Caco-2 (cell line): ENCODE measurements at regions not wholly inside any gene's neighbourhood (a gene's known extent, or its start where the extent isn't known, plus 50 kb on each side); places are given as distances from the start of the nearest gene placed in this dataset.

Experiments used
- BruUV-seq: library from RNA; stranded (reverse); fragments of 400-500 nt; replicated peaks from 2 replicates; lab custom pipeline; 2021; lab: Mats Ljungman, UMichigan
- CTCF ChIA-PET: fragments of 300-600 bp; sonication (Branson Sonifier 250); formaldehyde crosslinking; loops from one replicate; lab custom pipeline; 2022; ENCODE audit warnings: antibody characterized with exemption; lab: Charles Lee
- POLR2A ChIA-PET: fragments of 300-600 bp; sonication (Branson Sonifier 250); formaldehyde crosslinking; loops from one replicate; lab custom pipeline; 2022; ENCODE audit warnings: antibody characterized with exemption; lab: Charles Lee
- DNase-seq, 2 experiments: peaks; one replicate each; pipeline versions ENCODE4 v3.0.0 to v3.0.0-alpha.2; 2020 to 2022
- H3K27me3 ChIP-seq: replicated peaks from 2 replicates; pipeline ENCODE4 v1.6.0; 2011; ENCODE audit warnings: low read length; ENCODE audit not compliant: control insufficient read depth, insufficient read depth
- H3K36me3 ChIP-seq: 2 replicates; pipeline ENCODE4 v1.5.1; 2011; ENCODE audit warnings: low read length; ENCODE audit not compliant: control insufficient read depth, insufficient read depth
- H3K4me1 ChIP-seq: fragments of 250-450 bp; sonication (Bioruptor Pico); 2 replicates; pipeline ENCODE4 v1.5.1; 2020; ENCODE audit warnings: mild to moderate bottlenecking
- H3K4me3 ChIP-seq: 2 replicates; pipeline ENCODE4 v1.5.1; 2011; ENCODE audit warnings: low read depth, mild to moderate bottlenecking, control low read depth, low read length
- H3K9me3 ChIP-seq: fragments of 250-450 bp; sonication (Bioruptor Pico); 2 replicates; pipeline ENCODE4 v1.5.1; 2020; ENCODE audit warnings: mild to moderate bottlenecking, moderate library complexity
- H3K27ac Mint-ChIP-seq: one replicate; pipeline ENCODE4 v1.8.0; 2022; ENCODE audit warnings: mixed read lengths; ENCODE audit not compliant: unreplicated experiment
- H3K27me3 Mint-ChIP-seq: one replicate; pipeline ENCODE4 v1.8.0; 2022; ENCODE audit warnings: mixed read lengths; ENCODE audit not compliant: insufficient read depth, unreplicated experiment
- H3K36me3 Mint-ChIP-seq: one replicate; pipeline ENCODE4 v1.8.0; 2022; ENCODE audit warnings: mild to moderate bottlenecking, mixed read lengths; ENCODE audit not compliant: insufficient read depth, unreplicated experiment
- H3K4me1 Mint-ChIP-seq: one replicate; pipeline ENCODE4 v1.8.0; 2022; ENCODE audit warnings: low read depth, mixed read lengths; ENCODE audit not compliant: unreplicated experiment
- H3K4me3 Mint-ChIP-seq: one replicate; pipeline ENCODE4 v1.8.0; 2022; ENCODE audit warnings: mild to moderate bottlenecking, moderate library complexity, mixed read lengths; ENCODE audit not compliant: unreplicated experiment
- H3K9me3 Mint-ChIP-seq: one replicate; pipeline ENCODE4 v1.8.0; 2022; ENCODE audit warnings: mixed read lengths; ENCODE audit not compliant: unreplicated experiment
- intact Hi-C: fragments of 100-400 bp; cut with micrococcal nuclease; formaldehyde crosslinking; loops from one replicate; pipeline ENCODE4 v1.10.0; 2022; ENCODE audit not compliant: unreplicated experiment
- TF ChIP-seq, protein P1 (sequence below), 2 experiments: fragments of 200-600 bp in 1 of 2; IDR thresholded peaks; 1 replicate in 1 of 2; 2 replicates in 1 of 2; pipeline versions ENCODE4 v1.5.1 to v1.8.0; 2011 to 2022; ENCODE audit warnings: antibody characterized with exemption in 1 of 2, control low read depth in 1 of 2, inconsistent platforms in 1 of 2, low read depth in 1 of 2, low read length in 1 of 2, mild to moderate bottlenecking in 1 of 2, moderate library complexity in 1 of 2; ENCODE audit not compliant: insufficient read depth in 1 of 2, severe bottlenecking in 1 of 2, unreplicated experiment in 1 of 2

- Histone ChIP-seq H3K4me1 (peaks cover 11% of the 10 kb centered on the region; the same call in 1 of the 2 replicates), H3K27me3 (no peaks in the 10 kb centered on the region), H3K36me3 (no peaks in the 10 kb centered on the region), H3K9me3 (no peaks in the 10 kb centered on the region), H3K4me3 (no peak overlapping the region)
- CTCF ChIA-PET, result no interaction called here
- Mint-ChIP-seq H3K4me1 (no peaks in the 10 kb centered on the region), H3K27me3 (no peaks in the 10 kb centered on the region), H3K27ac (no peak overlapping the region), H3K36me3 (no peaks in the 10 kb centered on the region), H3K4me3 (no peak overlapping the region), H3K9me3 (no peaks in the 10 kb centered on the region)
- intact Hi-C loops, result no loop called here
- BruUV-seq, result no TSS peak
- POLR2A ChIA-PET, result no interaction called here
- TF ChIP-seq, protein P1, sequence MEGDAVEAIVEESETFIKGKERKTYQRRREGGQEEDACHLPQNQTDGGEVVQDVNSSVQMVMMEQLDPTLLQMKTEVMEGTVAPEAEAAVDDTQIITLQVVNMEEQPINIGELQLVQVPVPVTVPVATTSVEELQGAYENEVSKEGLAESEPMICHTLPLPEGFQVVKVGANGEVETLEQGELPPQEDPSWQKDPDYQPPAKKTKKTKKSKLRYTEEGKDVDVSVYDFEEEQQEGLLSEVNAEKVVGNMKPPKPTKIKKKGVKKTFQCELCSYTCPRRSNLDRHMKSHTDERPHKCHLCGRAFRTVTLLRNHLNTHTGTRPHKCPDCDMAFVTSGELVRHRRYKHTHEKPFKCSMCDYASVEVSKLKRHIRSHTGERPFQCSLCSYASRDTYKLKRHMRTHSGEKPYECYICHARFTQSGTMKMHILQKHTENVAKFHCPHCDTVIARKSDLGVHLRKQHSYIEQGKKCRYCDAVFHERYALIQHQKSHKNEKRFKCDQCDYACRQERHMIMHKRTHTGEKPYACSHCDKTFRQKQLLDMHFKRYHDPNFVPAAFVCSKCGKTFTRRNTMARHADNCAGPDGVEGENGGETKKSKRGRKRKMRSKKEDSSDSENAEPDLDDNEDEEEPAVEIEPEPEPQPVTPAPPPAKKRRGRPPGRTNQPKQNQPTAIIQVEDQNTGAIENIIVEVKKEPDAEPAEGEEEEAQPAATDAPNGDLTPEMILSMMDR (IDR thresholded peaks at IDR 0.05; ENCODE audit: insufficient read depth in 1 of 2, low read depth in 1 of 2, low read length in 1 of 2, severe bottlenecking in 1 of 2, unreplicated experiment in 1 of 2), result no peak
- no peak for DNase-seq
Measured at GRCh38 chr12:45561488-45561887, 168.0 kb upstream of the ARID2 start.

GRCh38 chr12:45565590-45565989 is 163.9 kb upstream of the ARID2 start:
- Mint-ChIP-seq H3K9me3 (no peaks in the 10 kb centered on the region), H3K27ac (no peak overlapping the region), H3K4me3 (no peak overlapping the region), H3K27me3 (no peaks in the 10 kb centered on the region), H3K4me1 (no peaks in the 10 kb centered on the region), H3K36me3 (no peaks in the 10 kb centered on the region)
- POLR2A ChIA-PET, result no interaction called here
- H3K4me1 ChIP-seq, result peaks cover 17% of the 10 kb centered on the region; the same call in 1 of the 2 replicates
- no peaks in the 10 kb centered on the region for H3K27me3 ChIP-seq
- no TSS peak for BruUV-seq
- H3K9me3 ChIP-seq, result no peaks in the 10 kb centered on the region
- no peak overlapping the region for H3K4me3 ChIP-seq
- DNase-seq, result no peak
- CTCF ChIA-PET, result no interaction called here
- TF ChIP-seq, protein P1 (IDR thresholded peaks at IDR 0.05; ENCODE audit: insufficient read depth in 1 of 2, low read depth in 1 of 2, low read length in 1 of 2, severe bottlenecking in 1 of 2, unreplicated experiment in 1 of 2), result no peak
- intact Hi-C loops, result no loop called here
- H3K36me3 ChIP-seq, result no peaks in the 10 kb centered on the region

GRCh38 chr12:45566257-45566656 is 163.2 kb upstream of the ARID2 start:
- POLR2A ChIA-PET, result no interaction called here
- no TSS peak for BruUV-seq
- no peak overlapping the region for H3K27ac Mint-ChIP-seq

More at GRCh38 chr12:45566257-45566656, 163.2 kb upstream of the ARID2 start:
- no peaks in the 10 kb centered on the region for H3K36me3 ChIP-seq
- H3K9me3 Mint-ChIP-seq, result no peaks in the 10 kb centered on the region
- CTCF ChIA-PET, result no interaction called here
- no peaks in the 10 kb centered on the region for H3K9me3 ChIP-seq
- no peaks in the 10 kb centered on the region for H3K36me3 Mint-ChIP-seq
- H3K27me3 ChIP-seq, result no peaks in the 10 kb centered on the region
- no peak overlapping the region for H3K4me3 Mint-ChIP-seq
- H3K4me1 ChIP-seq, result peaks cover 17% of the 10 kb centered on the region; the same call in 1 of the 2 replicates
- H3K27me3 Mint-ChIP-seq, result no peaks in the 10 kb centered on the region
- H3K4me1 Mint-ChIP-seq, result no peaks in the 10 kb centered on the region
- TF ChIP-seq, protein P1 (IDR thresholded peaks at IDR 0.05; ENCODE audit: insufficient read depth in 1 of 2, low read depth in 1 of 2, low read length in 1 of 2, severe bottlenecking in 1 of 2, unreplicated experiment in 1 of 2), result no peak
- intact Hi-C loops, result no loop called here
- no peak overlapping the region for H3K4me3 ChIP-seq
- no peak for DNase-seq
